ENCODE measurements at regions not wholly inside any gene's neighbourhood (a gene's known extent, or its start where the extent isn't known, plus 50 kb on each side); places are given as distances from the start of the nearest gene placed in this dataset.

- DNase-seq = no peak
Measured at GRCh38 chr18:22114526-22115321, 54.7 kb upstream of the GATA6 start.

- no peak for DNase-seq
Measured at GRCh38 chr18:22115573-22115972, 53.8 kb upstream of the GATA6 start.
